Stomach (tissue), 8 donors: ENCODE measurements at regions not wholly inside any gene's neighbourhood (a gene's known extent, or its start where the extent isn't known, plus 50 kb on each side); places are given as distances from the start of the nearest gene placed in this dataset.

Experiments
- DNase-seq, 2 donors: peaks; one replicate each; pipeline versions ENCODE4 v3.0.0 to v3.0.0-alpha.2; 2013 to 2019
- H3K27ac ChIP-seq, 5 donors: fragments of 200-600 bp in 4 of 5; sonication (generic) in 4 of 5; one replicate each; pipeline ENCODE4 v1.5.1; 2013 to 2019; ENCODE audit warnings: mild to moderate bottlenecking in 1 of 5, moderate library complexity in 1 of 5
- H3K27me3 ChIP-seq, 3 donors: fragments of 200-600 bp; sonication (generic); one replicate each; pipeline ENCODE4 v1.5.1; 2017 to 2019; ENCODE audit warnings: mixed run types in 1 of 3
- H3K36me3 ChIP-seq, 4 donors: fragments of 200-600 bp; sonication (generic); 1 replicate in 3 of 4; 2 replicates in 1 of 4; pipeline ENCODE4 v1.5.1; 2016 to 2019
- H3K4me1 ChIP-seq, 4 donors: fragments of 200-600 bp; sonication (generic); one replicate each; pipeline ENCODE4 v1.5.1; 2016 to 2019
- H3K4me3 ChIP-seq, 4 donors: fragments of 200-600 bp; sonication (generic) in 3 of 4; one replicate each; pipeline ENCODE4 v1.5.1; 2016 to 2019; ENCODE audit warnings: mild to moderate bottlenecking in 1 of 4
- H3K9me3 ChIP-seq, 4 donors: fragments of 200-600 bp; sonication (generic); one replicate each; pipeline ENCODE4 v1.5.1; 2016 to 2019
- EP300 ChIP-seq: sonication (generic); formaldehyde crosslinking; IDR thresholded peaks from one replicate; pipeline ENCODE4 v1.6.1; 2017; ENCODE audit warnings: antibody characterized with exemption
- POLR2A ChIP-seq, 4 donors: fragments of 450-650 bp; IDR thresholded peaks; one replicate each; pipeline ENCODE4 v1.6.1; 2016; ENCODE audit warnings: antibody characterized with exemption in 4 of 4, control low read depth in 2 of 4, mild to moderate bottlenecking in 1 of 4, moderate library complexity in 1 of 4
- POLR2AphosphoS5 ChIP-seq, 3 donors: sonication (generic); formaldehyde crosslinking; IDR thresholded peaks; one replicate each; pipeline ENCODE4 v1.6.1; 2016; ENCODE audit warnings: antibody characterized with exemption in 3 of 3
- WGBS, 5 donors: extraction: QIAGEN DNeasy Blood & Tissue Kit in 3 of 5; methylation state at CpG; one replicate each; pipeline versions ENCODE4 v1.1.5 to v1.1.7; 2013 to 2018; 5-methylcytosine and 5-hydroxymethylcytosine counted together
- intact Hi-C: fragments of 100-400 bp; cut with DNase I; formaldehyde crosslinking; loops from one replicate; pipeline ENCODE4 v1.15.1; 2023; ENCODE audit warnings: low total_unique reads
- TF ChIP-seq, protein P1 (sequence below), 7 experiments: fragments of 450-650 bp in 4 of 7; fragments of 200-600 bp in 3 of 7; sonication (generic) in 3 of 7; IDR thresholded peaks; one replicate each; pipeline ENCODE4 v1.5.1; 2016 to 2019; ENCODE audit warnings: antibody characterized with exemption in 7 of 7, control low read depth in 2 of 7, mild to moderate bottlenecking in 1 of 7
- donor health status: healthy with polysubstance abuse.
- donor health status: Bipolar disorder and iron deficiency.
- donor health status: healthy.

DNA sequence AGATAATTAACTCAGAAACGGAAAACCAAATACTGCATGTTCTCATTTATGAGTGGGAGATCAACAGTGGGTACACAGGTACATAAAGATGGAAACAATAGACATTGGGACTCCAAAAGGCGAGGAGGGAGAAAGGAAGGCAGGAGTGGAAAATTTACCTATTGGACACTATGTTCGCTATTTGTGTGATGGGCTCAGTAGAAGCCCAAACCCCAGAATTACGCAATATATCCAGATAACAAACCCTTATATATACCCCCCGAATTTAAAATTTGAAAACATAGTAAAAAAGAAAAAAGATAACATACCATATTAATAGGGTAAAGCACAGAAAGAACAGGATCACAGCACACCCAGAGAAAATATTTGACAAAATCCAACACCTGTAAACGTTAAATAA lies 1351.7 kb upstream of the FAM98A start:
- no peak for TF ChIP-seq EP300
- TF ChIP-seq POLR2A (IDR thresholded peaks at IDR 0.05): no peak
- no peak for TF ChIP-seq POLR2AphosphoS5 (IDR thresholded peaks at IDR 0.05)
- TF ChIP-seq, protein P1, sequence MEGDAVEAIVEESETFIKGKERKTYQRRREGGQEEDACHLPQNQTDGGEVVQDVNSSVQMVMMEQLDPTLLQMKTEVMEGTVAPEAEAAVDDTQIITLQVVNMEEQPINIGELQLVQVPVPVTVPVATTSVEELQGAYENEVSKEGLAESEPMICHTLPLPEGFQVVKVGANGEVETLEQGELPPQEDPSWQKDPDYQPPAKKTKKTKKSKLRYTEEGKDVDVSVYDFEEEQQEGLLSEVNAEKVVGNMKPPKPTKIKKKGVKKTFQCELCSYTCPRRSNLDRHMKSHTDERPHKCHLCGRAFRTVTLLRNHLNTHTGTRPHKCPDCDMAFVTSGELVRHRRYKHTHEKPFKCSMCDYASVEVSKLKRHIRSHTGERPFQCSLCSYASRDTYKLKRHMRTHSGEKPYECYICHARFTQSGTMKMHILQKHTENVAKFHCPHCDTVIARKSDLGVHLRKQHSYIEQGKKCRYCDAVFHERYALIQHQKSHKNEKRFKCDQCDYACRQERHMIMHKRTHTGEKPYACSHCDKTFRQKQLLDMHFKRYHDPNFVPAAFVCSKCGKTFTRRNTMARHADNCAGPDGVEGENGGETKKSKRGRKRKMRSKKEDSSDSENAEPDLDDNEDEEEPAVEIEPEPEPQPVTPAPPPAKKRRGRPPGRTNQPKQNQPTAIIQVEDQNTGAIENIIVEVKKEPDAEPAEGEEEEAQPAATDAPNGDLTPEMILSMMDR (IDR thresholded peaks at IDR 0.05): no peak
- H3K36me3 ChIP-seq: no peaks in the 10 kb centered on the region
- H3K4me1 ChIP-seq: no peaks in the 10 kb centered on the region
- no peak overlapping the region for H3K4me3 ChIP-seq
- no peaks in the 10 kb centered on the region for H3K27me3 ChIP-seq
- intact Hi-C loops: no loop called here
- WGBS, 5 donors: 73 to 88% (median 81%) methylated on average over 6 of the region's 6 CpGs
- DNase-seq: no peak
- H3K9me3 ChIP-seq: peaks cover 0 to 20% (median 6%) of the 10 kb centered on the region in 4 donors
- no peak overlapping the region for H3K27ac ChIP-seq

DNA sequence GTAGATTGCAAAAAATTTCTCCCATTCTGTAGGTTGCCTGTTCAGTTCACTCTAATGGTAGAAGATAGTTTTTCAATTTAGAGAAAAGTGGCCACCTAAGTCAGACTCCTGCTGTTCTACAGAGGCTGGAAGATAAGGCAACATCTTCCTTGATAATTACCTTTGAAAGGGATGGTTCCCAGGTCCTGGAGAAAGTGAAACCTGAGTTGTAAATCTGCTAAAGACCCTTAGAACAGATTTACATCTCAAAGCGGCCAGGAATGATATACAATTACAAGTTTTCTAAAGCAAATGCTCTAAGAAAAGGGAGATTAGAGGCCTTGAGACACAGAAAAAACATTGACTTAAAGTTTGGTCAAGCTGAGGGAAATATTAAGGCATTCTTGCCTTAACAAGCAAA lies 1350.2 kb upstream of the FAM98A start:
- no peak for DNase-seq
- intact Hi-C loops: no loop called here
- WGBS, 5 donors: 50 to 81% (median 71%) methylated on average over 1 of the region's 1 CpG
- no peak overlapping the region for H3K4me3 ChIP-seq
- TF ChIP-seq POLR2AphosphoS5 (IDR thresholded peaks at IDR 0.05) (no peak), EP300 (no peak), POLR2A (IDR thresholded peaks at IDR 0.05) (no peak)
- TF ChIP-seq, protein P1 (IDR thresholded peaks at IDR 0.05): no peak
- peaks cover 0 to 20% (median 6%) of the 10 kb centered on the region in 4 donors for H3K9me3 ChIP-seq
- H3K4me1 ChIP-seq: no peaks in the 10 kb centered on the region
- H3K27me3 ChIP-seq: no peaks in the 10 kb centered on the region
- no peaks in the 10 kb centered on the region for H3K36me3 ChIP-seq
- no peak overlapping the region for H3K27ac ChIP-seq

DNA sequence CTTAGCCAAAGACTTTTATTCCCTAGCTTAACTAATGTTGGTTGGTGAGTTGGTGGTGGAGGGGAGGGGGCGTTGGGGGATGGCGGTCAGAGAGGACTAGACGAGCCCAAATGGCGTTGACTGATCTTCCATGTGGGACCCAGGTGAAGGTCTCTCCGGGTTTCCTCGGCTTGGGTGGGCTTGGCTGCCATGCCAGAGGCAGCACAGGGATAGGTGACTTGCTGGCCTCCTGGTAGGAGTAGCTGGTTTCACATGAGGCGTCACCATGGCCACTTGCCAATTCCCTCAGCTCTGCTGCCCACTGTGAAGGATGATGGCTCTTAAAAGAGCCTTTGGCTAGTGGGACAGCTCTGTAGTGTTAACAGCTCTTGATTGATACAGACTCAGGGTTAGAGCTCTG lies 1337.0 kb upstream of the FAM98A start:
- H3K27me3 ChIP-seq: no peaks in the 10 kb centered on the region
- TF ChIP-seq POLR2AphosphoS5 (IDR thresholded peaks at IDR 0.05) (no peak), POLR2A (IDR thresholded peaks at IDR 0.05) (no peak), EP300 (no peak)
- TF ChIP-seq, protein P1 (IDR thresholded peaks at IDR 0.05): no peak
- no peaks in the 10 kb centered on the region for H3K4me1 ChIP-seq
- no peak overlapping the region for H3K4me3 ChIP-seq
- intact Hi-C loops: no loop called here
- no peak overlapping the region for H3K27ac ChIP-seq
- H3K9me3 ChIP-seq: no peaks in the 10 kb centered on the region
- H3K36me3 ChIP-seq: no peaks in the 10 kb centered on the region
- WGBS, 5 donors: 85 to 96% (median 93%) methylated on average over 7 of the region's 7 CpGs
- DNase-seq: no peak

DNA sequence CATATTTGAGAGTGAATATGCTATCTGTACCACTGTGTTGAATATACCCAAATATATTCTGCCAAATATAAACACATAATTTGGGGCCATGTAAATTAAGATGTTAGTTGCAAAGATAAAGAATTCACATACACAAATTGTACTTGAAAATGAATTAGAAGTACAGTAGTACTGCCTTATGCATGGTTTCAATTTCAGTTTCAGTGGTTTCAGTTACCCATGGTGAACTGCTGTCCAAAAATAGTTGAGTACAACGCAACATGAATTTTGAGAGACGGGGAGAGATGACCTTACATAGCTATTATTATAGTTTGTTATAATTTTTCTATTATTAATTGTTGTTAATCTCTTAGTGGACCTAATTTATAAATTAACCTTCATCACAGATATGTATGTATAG lies 1313.0 kb upstream of the FAM98A start:
- Histone ChIP-seq H3K36me3 (no peaks in the 10 kb centered on the region), H3K27me3 (no peaks in the 10 kb centered on the region), H3K4me1 (no peaks in the 10 kb centered on the region), H3K4me3 (no peak overlapping the region), H3K27ac (no peak overlapping the region), H3K9me3 (peaks cover 0 to 3% (median 0%) of the 10 kb centered on the region in 4 donors)
- intact Hi-C loops: no loop called here
- TF ChIP-seq POLR2AphosphoS5 (IDR thresholded peaks at IDR 0.05) (no peak), EP300 (no peak), POLR2A (IDR thresholded peaks at IDR 0.05) (no peak)
- TF ChIP-seq, protein P1 (IDR thresholded peaks at IDR 0.05): no peak
- WGBS, 5 donors: 72 to 85% (median 83%) methylated on average over 2 of the region's 2 CpGs
- DNase-seq: no peak
